ENCODE measurements at regions not wholly inside any gene's neighbourhood (a gene's known extent, or its start where the extent isn't known, plus 50 kb on each side); places are given as distances from the start of the nearest gene placed in this dataset.

DNA sequence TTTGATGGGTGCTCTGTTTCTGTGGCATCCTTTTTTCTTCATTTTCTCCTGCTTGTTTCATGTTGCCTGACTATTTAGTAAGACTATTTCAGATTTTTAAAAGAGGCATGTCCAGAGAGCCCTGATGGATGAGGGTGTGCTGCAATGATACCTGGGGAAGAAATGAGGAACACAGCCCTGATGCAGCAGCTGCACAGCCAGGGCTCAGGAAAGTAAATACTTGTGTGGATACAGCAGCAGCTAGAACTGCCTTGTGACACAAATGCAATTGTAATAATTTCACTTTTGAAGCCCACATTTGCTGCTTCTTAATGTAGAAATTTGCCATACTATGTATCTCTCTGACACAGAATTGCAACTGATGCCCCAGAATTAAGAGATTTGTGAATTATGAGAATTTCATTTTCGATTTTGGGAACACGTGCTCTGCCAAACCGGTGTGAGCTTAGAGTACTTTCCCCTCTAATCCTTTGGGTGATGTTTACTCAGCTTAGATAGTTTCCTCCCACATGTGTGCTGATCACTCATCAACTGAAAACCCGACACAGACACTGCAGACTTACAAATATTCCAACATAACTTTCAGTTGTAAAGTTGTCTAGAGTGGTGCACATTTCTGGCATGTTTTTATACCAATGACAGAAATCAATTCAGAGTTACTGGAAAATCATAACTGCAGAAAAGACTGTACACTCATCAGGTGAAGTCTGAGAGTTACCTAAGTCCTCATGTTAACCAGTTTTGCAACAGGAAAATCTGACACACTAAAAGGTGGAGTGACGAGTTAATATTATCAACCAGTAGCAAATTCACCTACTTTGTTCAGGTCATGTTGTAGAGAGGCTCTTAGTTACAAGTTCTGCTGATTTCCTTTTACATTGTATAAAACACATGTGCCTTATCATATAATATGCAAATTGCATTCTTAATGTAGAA is 383.4 kb downstream of the CBLN2 start:
- TF ChIP-seq POLR2A (IDR thresholded peaks at IDR 0.05; ENCODE audit: extremely low read depth, insufficient read length), result no peak
- TF ChIP-seq, protein P1, sequence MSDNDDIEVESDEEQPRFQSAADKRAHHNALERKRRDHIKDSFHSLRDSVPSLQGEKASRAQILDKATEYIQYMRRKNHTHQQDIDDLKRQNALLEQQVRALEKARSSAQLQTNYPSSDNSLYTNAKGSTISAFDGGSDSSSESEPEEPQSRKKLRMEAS (IDR thresholded peaks at IDR 0.05; ENCODE audit: low read depth, low read length), result no peak

Measured in NB4 (cell line).